ENCODE measurements at regions not wholly inside any gene's neighbourhood (a gene's known extent, or its start where the extent isn't known, plus 50 kb on each side); places are given as distances from the start of the nearest gene placed in this dataset.

- Histone ChIP-seq H3K9me3 (ENCODE audit: control insufficient read depth, low read depth, low read length) (peaks cover 5% of the 10 kb centered on the region), H3K27me3 (ENCODE audit: control insufficient read depth, insufficient read depth, low read length) (no peaks in the 10 kb centered on the region), H3K27ac (ENCODE audit: low read length) (no peak overlapping the region), H3K36me3 (ENCODE audit: control insufficient read depth, low read depth, low read length) (no peaks in the 10 kb centered on the region), H3K4me3 (ENCODE audit: low read length) (no peak overlapping the region), H3K4me1 (ENCODE audit: control insufficient read depth, low read depth, low read length) (peaks cover 3% of the 10 kb centered on the region), H3K9ac (ENCODE audit: low read length) (no peak overlapping the region)
Observed at GRCh38 chr6:156557911-156558259, 219.3 kb upstream of the ARID1B start.

- Histone ChIP-seq H3K27ac (ENCODE audit: low read length) (no peak overlapping the region), H3K9me3 (ENCODE audit: control insufficient read depth, low read depth, low read length) (peaks cover 5% of the 10 kb centered on the region), H3K9ac (ENCODE audit: low read length) (no peak overlapping the region), H3K27me3 (ENCODE audit: control insufficient read depth, insufficient read depth, low read length) (no peaks in the 10 kb centered on the region), H3K4me1 (ENCODE audit: control insufficient read depth, low read depth, low read length) (peaks cover 3% of the 10 kb centered on the region), H3K36me3 (ENCODE audit: control insufficient read depth, low read depth, low read length) (no peaks in the 10 kb centered on the region), H3K4me3 (ENCODE audit: low read length) (no peak overlapping the region)
Observed at GRCh38 chr6:156557251-156557910, 219.8 kb upstream of the ARID1B start.

DNA sequence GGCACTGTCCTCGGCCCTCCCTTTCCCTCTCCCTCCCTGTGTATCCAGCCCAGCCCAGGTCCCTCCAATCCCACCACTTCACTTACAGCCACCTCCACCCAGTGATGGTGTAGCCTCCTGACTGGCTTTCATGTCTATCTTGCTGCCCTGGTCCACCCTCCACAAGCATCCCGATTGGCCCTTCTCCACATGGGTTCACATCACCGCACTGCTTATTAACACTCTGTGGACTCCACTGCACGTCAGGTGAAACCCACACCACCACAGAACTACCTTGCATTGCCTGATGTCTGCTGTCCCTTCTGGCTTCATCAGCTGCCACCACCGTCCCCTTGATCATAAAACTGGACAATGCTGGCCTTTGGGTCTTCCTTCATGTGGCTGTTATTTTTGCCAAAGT, 220.4 kb upstream of the ARID1B start:
- no peak overlapping the region for H3K9ac ChIP-seq (ENCODE audit: low read length)
- H3K4me3 ChIP-seq (ENCODE audit: low read length): no peak overlapping the region
- no peaks in the 10 kb centered on the region for H3K36me3 ChIP-seq (ENCODE audit: control insufficient read depth, low read depth, low read length)
- peaks cover 3% of the 10 kb centered on the region for H3K4me1 ChIP-seq (ENCODE audit: control insufficient read depth, low read depth, low read length)
- H3K27me3 ChIP-seq (ENCODE audit: control insufficient read depth, insufficient read depth, low read length): no peaks in the 10 kb centered on the region
- no peak overlapping the region for H3K27ac ChIP-seq (ENCODE audit: low read length)
- H3K9me3 ChIP-seq (ENCODE audit: control insufficient read depth, low read depth, low read length): peaks cover 5% of the 10 kb centered on the region

GRCh38 chr6:156555116-156555515, 222.1 kb upstream of the ARID1B start:
- no peak overlapping the region for H3K4me3 ChIP-seq (ENCODE audit: low read length)
- H3K27ac ChIP-seq (ENCODE audit: low read length): no peak overlapping the region
- H3K4me1 ChIP-seq (ENCODE audit: control insufficient read depth, low read depth, low read length): peaks cover 3% of the 10 kb centered on the region
- H3K9ac ChIP-seq (ENCODE audit: low read length): no peak overlapping the region
- H3K9me3 ChIP-seq (ENCODE audit: control insufficient read depth, low read depth, low read length): peaks cover under 1% of the 10 kb centered on the region
- no peaks in the 10 kb centered on the region for H3K36me3 ChIP-seq (ENCODE audit: control insufficient read depth, low read depth, low read length)
- H3K27me3 ChIP-seq (ENCODE audit: control insufficient read depth, insufficient read depth, low read length): no peaks in the 10 kb centered on the region

- Histone ChIP-seq H3K4me1 (ENCODE audit: control insufficient read depth, low read depth, low read length) (peaks cover 3% of the 10 kb centered on the region), H3K27ac (ENCODE audit: low read length) (no peak overlapping the region), H3K9me3 (ENCODE audit: control insufficient read depth, low read depth, low read length) (no peaks in the 10 kb centered on the region), H3K27me3 (ENCODE audit: control insufficient read depth, insufficient read depth, low read length) (no peaks in the 10 kb centered on the region), H3K4me3 (ENCODE audit: low read length) (no peak overlapping the region), H3K9ac (ENCODE audit: low read length) (no peak overlapping the region), H3K36me3 (ENCODE audit: control insufficient read depth, low read depth, low read length) (no peaks in the 10 kb centered on the region)
Observed at GRCh38 chr6:156554160-156554559, 223.0 kb upstream of the ARID1B start.

DNA sequence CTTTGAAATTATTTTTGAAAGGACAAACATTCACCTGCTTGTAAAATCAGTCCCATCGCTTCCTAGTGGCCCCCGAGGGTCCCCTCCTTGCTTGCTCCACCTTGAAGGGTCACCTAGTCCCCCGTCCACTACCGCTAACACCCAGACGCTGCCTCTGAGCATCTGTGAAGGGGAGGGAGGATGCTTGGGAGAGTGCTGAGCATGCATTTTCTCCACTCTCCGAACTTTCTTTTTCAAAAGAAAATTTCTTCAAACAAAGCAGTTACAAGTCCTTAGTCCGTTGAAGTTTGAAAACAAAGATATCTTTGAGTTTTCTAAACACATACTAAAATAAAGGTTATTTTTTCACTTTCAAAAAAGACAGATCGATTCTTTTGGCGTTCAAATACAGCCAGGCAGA, 224.3 kb upstream of the ARID1B start:
- Histone ChIP-seq H3K9me3 (ENCODE audit: control insufficient read depth, low read depth, low read length) (no peaks in the 10 kb centered on the region), H3K36me3 (ENCODE audit: control insufficient read depth, low read depth, low read length) (no peaks in the 10 kb centered on the region), H3K9ac (ENCODE audit: low read length) (no peak overlapping the region), H3K4me3 (ENCODE audit: low read length) (no peak overlapping the region), H3K27ac (ENCODE audit: low read length) (no peak overlapping the region), H3K27me3 (ENCODE audit: control insufficient read depth, insufficient read depth, low read length) (no peaks in the 10 kb centered on the region), H3K4me1 (ENCODE audit: control insufficient read depth, low read depth, low read length) (peaks cover 3% of the 10 kb centered on the region)

GRCh38 chr6:156550949-156551348, 226.2 kb upstream of the ARID1B start:
- no peak overlapping the region for H3K4me3 ChIP-seq (ENCODE audit: low read length)
- H3K27me3 ChIP-seq (ENCODE audit: control insufficient read depth, insufficient read depth, low read length): no peaks in the 10 kb centered on the region
- H3K9ac ChIP-seq (ENCODE audit: low read length): no peak overlapping the region

GRCh38 chr6:156545931-156546330, 231.2 kb upstream of the ARID1B start:
- Histone ChIP-seq H3K27me3 (ENCODE audit: control insufficient read depth, insufficient read depth, low read length) (no peaks in the 10 kb centered on the region), H3K36me3 (ENCODE audit: control insufficient read depth, low read depth, low read length) (no peaks in the 10 kb centered on the region), H3K4me1 (ENCODE audit: control insufficient read depth, low read depth, low read length) (no peaks in the 10 kb centered on the region), H3K4me3 (ENCODE audit: low read length) (no peak overlapping the region), H3K9ac (ENCODE audit: low read length) (no peak overlapping the region), H3K9me3 (ENCODE audit: control insufficient read depth, low read depth, low read length) (no peaks in the 10 kb centered on the region), H3K27ac (ENCODE audit: low read length) (no peak overlapping the region)

More at GRCh38 chr6:156550949-156551348, 226.2 kb upstream of the ARID1B start:
- Histone ChIP-seq H3K9me3 (ENCODE audit: control insufficient read depth, low read depth, low read length) (no peaks in the 10 kb centered on the region), H3K4me1 (ENCODE audit: control insufficient read depth, low read depth, low read length) (no peaks in the 10 kb centered on the region), H3K36me3 (ENCODE audit: control insufficient read depth, low read depth, low read length) (no peaks in the 10 kb centered on the region), H3K27ac (ENCODE audit: low read length) (no peak overlapping the region)

- Histone ChIP-seq H3K9me3 (ENCODE audit: control insufficient read depth, low read depth, low read length) (no peaks in the 10 kb centered on the region), H3K9ac (ENCODE audit: low read length) (no peak overlapping the region), H3K4me3 (ENCODE audit: low read length) (no peak overlapping the region), H3K27ac (ENCODE audit: low read length) (no peak overlapping the region), H3K36me3 (ENCODE audit: control insufficient read depth, low read depth, low read length) (no peaks in the 10 kb centered on the region), H3K4me1 (ENCODE audit: control insufficient read depth, low read depth, low read length) (no peaks in the 10 kb centered on the region), H3K27me3 (ENCODE audit: control insufficient read depth, insufficient read depth, low read length) (no peaks in the 10 kb centered on the region)
Observed at GRCh38 chr6:156545021-156545420, 232.2 kb upstream of the ARID1B start.

GRCh38 chr6:156544046-156544445, 233.1 kb upstream of the ARID1B start:
- Histone ChIP-seq H3K9me3 (ENCODE audit: control insufficient read depth, low read depth, low read length) (no peaks in the 10 kb centered on the region), H3K4me3 (ENCODE audit: low read length) (no peak overlapping the region), H3K9ac (ENCODE audit: low read length) (no peak overlapping the region), H3K27me3 (ENCODE audit: control insufficient read depth, insufficient read depth, low read length) (no peaks in the 10 kb centered on the region), H3K27ac (ENCODE audit: low read length) (no peak overlapping the region), H3K36me3 (ENCODE audit: control insufficient read depth, low read depth, low read length) (no peaks in the 10 kb centered on the region), H3K4me1 (ENCODE audit: control insufficient read depth, low read depth, low read length) (peaks cover 2% of the 10 kb centered on the region)

GRCh38 chr6:156543431-156543830, 233.7 kb upstream of the ARID1B start:
- H3K4me3 ChIP-seq (ENCODE audit: low read length): no peak overlapping the region
- H3K9me3 ChIP-seq (ENCODE audit: control insufficient read depth, low read depth, low read length): no peaks in the 10 kb centered on the region
- H3K27ac ChIP-seq (ENCODE audit: low read length): no peak overlapping the region
- H3K4me1 ChIP-seq (ENCODE audit: control insufficient read depth, low read depth, low read length): peaks cover 7% of the 10 kb centered on the region
- H3K36me3 ChIP-seq (ENCODE audit: control insufficient read depth, low read depth, low read length): no peaks in the 10 kb centered on the region
- no peak overlapping the region for H3K9ac ChIP-seq (ENCODE audit: low read length)
- no peaks in the 10 kb centered on the region for H3K27me3 ChIP-seq (ENCODE audit: control insufficient read depth, insufficient read depth, low read length)

DNA sequence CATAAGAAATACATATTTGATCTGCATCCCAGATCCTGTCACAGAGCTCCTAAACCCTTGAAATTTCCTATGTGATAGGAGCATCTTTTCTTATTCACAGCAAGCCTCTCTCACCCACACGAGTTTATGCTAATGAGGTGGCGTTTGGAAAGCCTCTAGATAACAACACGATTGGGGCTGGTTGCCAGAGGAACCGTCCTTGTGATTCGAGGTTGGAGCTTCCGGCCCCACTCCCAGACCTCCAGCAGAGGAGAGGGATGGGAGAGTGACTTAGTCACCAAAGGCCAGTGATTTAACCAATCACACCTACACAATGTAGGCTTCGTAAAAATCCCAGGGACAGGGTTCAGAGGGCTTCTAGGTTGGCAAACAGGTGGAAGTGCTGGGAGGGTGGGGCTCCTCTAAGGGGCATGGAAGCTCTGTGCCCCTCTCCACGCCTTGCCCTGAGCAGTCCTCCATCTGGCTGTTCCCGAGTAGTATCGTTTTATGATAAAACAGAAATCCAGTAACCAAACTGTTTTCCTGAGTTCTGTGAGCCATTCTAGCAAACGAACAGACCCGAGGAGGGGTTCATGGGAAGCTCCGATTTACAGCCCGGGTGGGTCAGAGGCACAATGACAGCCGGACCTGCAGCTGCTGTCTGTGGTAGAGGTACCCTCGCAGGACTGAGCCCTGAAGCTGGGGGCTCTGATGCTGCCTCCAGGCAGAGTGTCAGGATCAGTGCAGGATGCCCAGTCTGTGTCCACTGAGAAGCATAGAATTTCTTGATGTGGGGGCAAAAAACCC, 238.1 kb upstream of the ARID1B start:
- no peaks in the 10 kb centered on the region for H3K9me3 ChIP-seq (ENCODE audit: control insufficient read depth, low read depth, low read length)

More for the DNA sequence above, 238.1 kb upstream of the ARID1B start:
- H3K36me3 ChIP-seq (ENCODE audit: control insufficient read depth, low read depth, low read length): no peaks in the 10 kb centered on the region
- H3K27me3 ChIP-seq (ENCODE audit: control insufficient read depth, insufficient read depth, low read length): no peaks in the 10 kb centered on the region
- no peak overlapping the region for H3K27ac ChIP-seq (ENCODE audit: low read length)
- H3K4me1 ChIP-seq (ENCODE audit: control insufficient read depth, low read depth, low read length): peaks cover 7% of the 10 kb centered on the region
- no peak overlapping the region for H3K4me3 ChIP-seq (ENCODE audit: low read length)
- no peak overlapping the region for H3K9ac ChIP-seq (ENCODE audit: low read length)

All from iPS-18a (cell line).